K562 (cell line): ENCODE measurements at regions not wholly inside any gene's neighbourhood (a gene's known extent, or its start where the extent isn't known, plus 50 kb on each side); places are given as distances from the start of the nearest gene placed in this dataset.

Source experiments
- ATAC-seq: fragments of 200-7000 bp; cut with Tn5 transposase; 3 replicates; pipeline ENCODE4 v1.9.1; 2020; ENCODE audit warnings: moderate library complexity
- BruUV-seq: library from RNA; stranded (reverse); fragments of 400-500 nt; replicated peaks from 2 replicates; lab custom pipeline; 2021; lab: Mats Ljungman, UMichigan
- CTCF ChIA-PET: fragments of 300-600 bp; formaldehyde crosslinking; extraction: SDS; loops from one replicate; lab custom pipeline; 2021; ENCODE audit warnings: low intra/inter-chr PET ratio; lab: Yijun Ruan, JAX
- POLR2A ChIA-PET: fragments of 300-600, 350-650 bp; sonication (Branson Sonifier 250); formaldehyde crosslinking; extraction: SDS; loops from one replicate; lab custom pipeline; 2021; ENCODE audit warnings: antibody characterized with exemption, inconsistent platforms; lab: Yijun Ruan, JAX
- DNase-seq, 4 experiments: peaks; one replicate each; pipeline versions ENCODE4 v3.0.0 to v3.0.0-alpha.2; 2011 to 2018; ENCODE audit warnings: low spot score in 3 of 4, mixed read lengths in 3 of 4; ENCODE audit errors: extremely low read depth in 1 of 4
- FAIRE-seq: peaks from 2 replicates; lab custom pipeline; 2011; peaks lifted over from hg19 to GRCh38; lab: Jason Lieb, UNC
- H2AFZ ChIP-seq: 2 replicates; pipeline ENCODE4 v1.6.0; 2011; ENCODE audit warnings: low read depth, low read length, control low read depth, inconsistent platforms
- H3K27ac ChIP-seq: fragments of 200-600 bp; 3 replicates; pipeline ENCODE4 v1.8.0; 2011; ENCODE audit warnings: low read depth, mild to moderate bottlenecking, control low read depth, inconsistent platforms, low read length, moderate library complexity, mixed read lengths; ENCODE audit errors: extremely low read depth
- H3K27me3 ChIP-seq, 2 experiments: fragments of 300-600 bp in 1 of 2; 2 replicates in 1 of 2; 3 replicates in 1 of 2; pipeline versions ENCODE4 v1.6.0 to v1.8.0; 2011; ENCODE audit warnings: inconsistent platforms in 2 of 2, low read length in 2 of 2, mild to moderate bottlenecking in 1 of 2, mixed read lengths in 1 of 2, moderate library complexity in 1 of 2; ENCODE audit not compliant: control insufficient read depth in 2 of 2, insufficient read depth in 2 of 2
- H3K36me3 ChIP-seq: fragments of 300-600 bp; 3 replicates; pipeline ENCODE4 v1.8.0; 2011; ENCODE audit warnings: mild to moderate bottlenecking, low read length, inconsistent platforms; ENCODE audit not compliant: control insufficient read depth, insufficient read depth
- H3K4me1 ChIP-seq, 2 experiments: fragments of 200-600 bp in 1 of 2; replicated peaks in 1 of 2; 2 replicates in 1 of 2; 3 replicates in 1 of 2; pipeline versions ENCODE4 v1.5.1 to v1.8.0; 2011; ENCODE audit warnings: inconsistent platforms in 2 of 2, low read length in 2 of 2, mild to moderate bottlenecking in 1 of 2, mixed read lengths in 1 of 2, moderate library complexity in 1 of 2; ENCODE audit not compliant: control insufficient read depth in 2 of 2, insufficient read depth in 2 of 2
- H3K4me2 ChIP-seq: 2 replicates; pipeline ENCODE4 v1.6.1; 2011; ENCODE audit warnings: low read length, control low read depth, inconsistent platforms, mixed read lengths; ENCODE audit not compliant: insufficient read depth
- H3K4me3 ChIP-seq: fragments of 200-600 bp; sonication (generic), shearing (Covaris generic); 2 replicates; pipeline ENCODE4 v1.5.1; 2016; ENCODE audit warnings: control low read depth, inconsistent platforms
- H3K79me2 ChIP-seq: fragments of 200-600 bp; 3 replicates; pipeline ENCODE4 v1.8.0; 2011; ENCODE audit warnings: low read length, inconsistent platforms; ENCODE audit not compliant: control insufficient read depth, insufficient read depth
- H3K9ac ChIP-seq, 2 experiments: 2 replicates each; pipeline versions ENCODE4 v1.6.0 to v1.6.1; 2011; ENCODE audit warnings: low read depth in 2 of 2, low read length in 2 of 2, control low read depth in 1 of 2, inconsistent platforms in 1 of 2, mild to moderate bottlenecking in 1 of 2, mixed read lengths in 1 of 2; ENCODE audit not compliant: insufficient read depth in 1 of 2
- H3K9me1 ChIP-seq: one replicate; pipeline ENCODE4 v1.6.0; 2011; ENCODE audit warnings: inconsistent platforms, mild to moderate bottlenecking, low read length, moderate library complexity; ENCODE audit not compliant: control insufficient read depth, insufficient read depth
- H3K9me3 ChIP-seq: replicated peaks from 2 replicates; pipeline ENCODE4 v1.5.1; 2011; ENCODE audit warnings: low read depth, low read length, inconsistent platforms; ENCODE audit not compliant: control insufficient read depth, insufficient read depth
- H4K20me1 ChIP-seq: replicated peaks from 2 replicates; pipeline ENCODE4 v1.6.1; 2011; ENCODE audit warnings: low read length, inconsistent platforms, mixed read lengths; ENCODE audit not compliant: control insufficient read depth, insufficient read depth
- C11orf30 ChIP-seq: fragments of 450-650 bp; IDR thresholded peaks from 2 replicates; pipeline ENCODE4 v1.6.1; 2016; ENCODE audit warnings: low read depth, mild to moderate bottlenecking
- GTF2E2 ChIP-seq: fragments of 200-800 bp; sonication (Bioruptor generic); IDR thresholded peaks from 2 replicates; pipeline ENCODE4 v1.6.1; 2016; ENCODE audit warnings: missing genetic modification characterization, missing compliant biosample characterization
- MBD2 ChIP-seq: sonication (generic); IDR thresholded peaks from 2 replicates; pipeline ENCODE4 v1.6.1; 2016; ENCODE audit warnings: low read depth, borderline replicate concordance
- MYNN ChIP-seq, 2 experiments: sonication (generic); formaldehyde crosslinking in 1 of 2; IDR thresholded peaks; 2 replicates each; pipeline versions ENCODE4 v1.5.0 to v1.6.1; 2016 to 2020; ENCODE audit warnings: antibody characterized with exemption in 1 of 2, missing genetic modification reagents in 1 of 2
- NRF1 ChIP-seq, 2 experiments: fragments of 450-650 bp; IDR thresholded peaks in 1 of 2; conservative IDR thresholded peaks in 1 of 2; 2 replicates each; pipeline ENCODE4 v1.6.1; 2014; ENCODE audit warnings: mild to moderate bottlenecking in 2 of 2
- SAP30 ChIP-seq: fragments of 200-600 bp; sonication (generic); IDR thresholded peaks from 2 replicates; pipeline ENCODE4 v1.6.1; 2012; ENCODE audit warnings: borderline replicate concordance, low read depth, mild to moderate bottlenecking, moderate library complexity, low read length, control low read depth, inconsistent platforms; ENCODE audit not compliant: insufficient read depth, poor library complexity, severe bottlenecking
- ZNF239 ChIP-seq: fragments of 250-450 bp; sonication (Bioruptor Pico); IDR thresholded peaks from 2 replicates; pipeline ENCODE4 v1.4.0; 2020; ENCODE audit warnings: mild to moderate bottlenecking
- ZNF436 ChIP-seq: fragments of 250-450, 450-650 bp; sonication (Bioruptor Pico); formaldehyde crosslinking; IDR thresholded peaks from 2 replicates; pipeline ENCODE4 v1.7.0; 2020; ENCODE audit warnings: mild to moderate bottlenecking
- in situ Hi-C: fragments of 300-500 bp; cut with MboI; formaldehyde crosslinking; loops from 4 replicates; pipeline ENCODE4 v1.15.0; 2018; ENCODE audit warnings: inconsistent platforms, mixed read lengths
- intact Hi-C: fragments of 100-400 bp; cut with micrococcal nuclease; formaldehyde crosslinking; loops from 2 replicates; pipeline ENCODE4 v1.14.2; 2022
- TF ChIP-seq, protein P1 (sequence below), 2 experiments: IDR thresholded peaks; 2 replicates each; pipeline ENCODE4 v1.6.1; 2011; ENCODE audit warnings: borderline replicate concordance in 1 of 2, control low read depth in 1 of 2, low read depth in 1 of 2, low read length in 1 of 2, mild to moderate bottlenecking in 1 of 2, mixed read lengths in 1 of 2, moderate library complexity in 1 of 2; ENCODE audit not compliant: insufficient read depth in 1 of 2, insufficient read length in 1 of 2, poor library complexity in 1 of 2, severe bottlenecking in 1 of 2; ENCODE audit errors: extremely low read depth in 1 of 2
- TF ChIP-seq, protein P2 (sequence below): fragments of 450-650 bp; formaldehyde crosslinking; IDR thresholded peaks from 2 replicates; pipeline ENCODE4 v1.4.0; 2022; ENCODE audit warnings: mild to moderate bottlenecking, moderate library complexity
- TF ChIP-seq, protein P3 (sequence below): fragments of 250-450 bp; sonication (Bioruptor Pico); IDR thresholded peaks from 2 replicates; pipeline ENCODE4 v1.5.0; 2021; ENCODE audit warnings: mild to moderate bottlenecking, moderate library complexity

DNA sequence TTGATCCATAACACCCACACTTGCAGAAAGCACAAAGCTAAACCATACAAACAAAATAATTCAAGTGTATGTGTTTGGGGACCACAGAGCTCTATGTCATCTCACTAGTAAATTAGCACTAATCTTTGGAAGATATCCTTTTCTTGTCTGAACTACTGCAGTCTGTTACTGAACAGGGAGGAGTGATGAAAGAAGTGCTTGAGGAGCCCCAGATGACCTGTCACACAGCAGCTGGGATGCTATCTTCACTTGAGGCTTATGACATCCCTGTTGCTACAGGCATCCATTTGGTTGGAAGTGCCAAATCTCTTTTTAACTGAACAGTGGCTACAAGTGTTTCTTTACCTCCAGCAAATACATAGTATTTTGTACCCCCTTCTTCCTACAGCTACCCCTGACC is 386.3 kb upstream of the CHAC2 start:
- no peak overlapping the region for H3K4me2 ChIP-seq
- no peak overlapping the region for H2AFZ ChIP-seq
- H3K4me1 ChIP-seq: no peaks in the 10 kb centered on the region
- H3K9ac ChIP-seq: no peak overlapping the region
- TF ChIP-seq ZNF436 (no peak), C11orf30 (no peak), SAP30 (no peak), MYNN (IDR thresholded peaks at IDR 0.05) (no peak), MYNN (CRISPR knock-in tag; IDR thresholded peaks at IDR 0.05) (no peak), MBD2 (no peak), ZNF239 (no peak), GTF2E2 (tag) (no peak), NRF1 (conservative IDR thresholded peaks at IDR 0.05 in 1 of 2, IDR thresholded peaks at IDR 0.05 in 1 of 2) (no peak)
- TF ChIP-seq, protein P1, sequence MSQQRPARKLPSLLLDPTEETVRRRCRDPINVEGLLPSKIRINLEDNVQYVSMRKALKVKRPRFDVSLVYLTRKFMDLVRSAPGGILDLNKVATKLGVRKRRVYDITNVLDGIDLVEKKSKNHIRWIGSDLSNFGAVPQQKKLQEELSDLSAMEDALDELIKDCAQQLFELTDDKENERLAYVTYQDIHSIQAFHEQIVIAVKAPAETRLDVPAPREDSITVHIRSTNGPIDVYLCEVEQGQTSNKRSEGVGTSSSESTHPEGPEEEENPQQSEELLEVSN (IDR thresholded peaks at IDR 0.05; ENCODE audit: borderline replicate concordance in 1 of 2, extremely low read depth in 1 of 2, insufficient read depth in 1 of 2, insufficient read length in 1 of 2, low read depth in 1 of 2, low read length in 1 of 2, poor library complexity in 1 of 2, severe bottlenecking in 1 of 2): no peak
- TF ChIP-seq, protein P2, sequence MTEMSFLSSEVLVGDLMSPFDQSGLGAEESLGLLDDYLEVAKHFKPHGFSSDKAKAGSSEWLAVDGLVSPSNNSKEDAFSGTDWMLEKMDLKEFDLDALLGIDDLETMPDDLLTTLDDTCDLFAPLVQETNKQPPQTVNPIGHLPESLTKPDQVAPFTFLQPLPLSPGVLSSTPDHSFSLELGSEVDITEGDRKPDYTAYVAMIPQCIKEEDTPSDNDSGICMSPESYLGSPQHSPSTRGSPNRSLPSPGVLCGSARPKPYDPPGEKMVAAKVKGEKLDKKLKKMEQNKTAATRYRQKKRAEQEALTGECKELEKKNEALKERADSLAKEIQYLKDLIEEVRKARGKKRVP (CRISPR knock-in tag): no peak
- TF ChIP-seq, protein P3, sequence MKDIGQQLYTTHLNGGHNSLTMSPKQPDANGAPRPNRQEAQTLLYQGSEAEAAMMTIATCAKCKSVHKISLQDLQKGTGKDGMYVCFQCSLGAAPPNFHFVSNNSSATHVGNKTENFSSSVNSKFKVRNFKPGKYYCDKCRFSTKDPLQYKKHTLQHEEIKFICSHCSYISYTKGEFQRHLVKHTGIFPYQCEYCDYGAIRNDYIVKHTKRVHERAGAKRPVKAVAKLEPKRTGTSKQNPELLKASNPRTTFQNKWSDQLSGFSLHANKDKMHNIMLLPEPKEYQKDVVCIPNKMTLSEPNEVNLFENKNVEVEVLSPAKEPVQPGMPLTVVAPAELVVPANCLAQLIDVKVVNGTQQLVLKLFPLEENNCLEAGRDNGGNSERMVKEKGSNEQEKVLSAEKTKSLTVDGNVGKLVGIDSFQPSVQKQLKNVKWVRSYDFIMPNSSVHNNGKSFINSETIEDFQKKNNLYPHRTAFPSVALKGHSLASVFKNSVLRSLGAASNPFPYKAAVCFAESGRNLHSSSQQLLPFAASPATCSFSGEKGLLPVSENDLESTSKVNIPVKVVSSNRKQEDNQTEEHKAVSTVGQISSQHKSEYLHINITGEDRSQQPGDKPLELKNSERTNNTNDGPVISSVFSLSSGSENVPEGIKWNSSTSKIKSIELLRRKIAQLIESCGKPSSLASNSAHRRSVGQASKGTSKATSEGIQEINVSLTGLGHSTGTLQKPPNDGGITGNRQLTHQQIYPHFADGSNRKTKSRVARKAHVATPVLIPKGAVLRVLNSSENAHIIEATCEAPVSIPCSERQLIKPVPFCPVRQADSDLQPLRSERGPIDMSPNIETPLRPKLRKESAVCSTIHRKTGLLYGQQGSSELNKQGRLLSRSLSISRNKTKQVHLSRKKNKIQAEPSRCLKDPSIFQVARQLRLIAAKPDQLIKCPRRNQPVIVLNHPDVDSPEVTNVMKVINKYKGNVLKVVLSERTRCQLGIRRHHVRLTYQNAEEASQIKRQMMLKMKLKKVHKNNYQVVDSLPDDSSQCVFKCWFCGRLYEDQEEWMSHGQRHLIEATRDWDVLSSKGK (CRISPR knock-in tag): no peak
- in situ Hi-C loops (no loop called here), intact Hi-C loops (no loop called here)
- no peak overlapping the region for H3K4me3 ChIP-seq
- no peaks in the 10 kb centered on the region for H3K9me1 ChIP-seq
- ATAC-seq (no peak), FAIRE-seq (no peak), DNase-seq (no peak)
- no TSS peak for BruUV-seq
- ChIA-PET POLR2A (no interaction called here), CTCF (no interaction called here)
- no peaks in the 10 kb centered on the region for H3K27me3 ChIP-seq
- no peak overlapping the region for H3K27ac ChIP-seq
- no peaks in the 10 kb centered on the region for H3K36me3 ChIP-seq
- no peaks in the 10 kb centered on the region for H3K79me2 ChIP-seq
- H4K20me1 ChIP-seq: no peaks in the 10 kb centered on the region
- no peaks in the 10 kb centered on the region for H3K9me3 ChIP-seq
